IPS-NIHi11 (cell line): ENCODE measurements at regions not wholly inside any gene's neighbourhood (a gene's known extent, or its start where the extent isn't known, plus 50 kb on each side); places are given as distances from the start of the nearest gene placed in this dataset.
"Not testable (repeated sequence)": the region's sequence is repeated elsewhere in the genome, so short reads cannot be mapped to it uniquely, and the experiment has no call there.

Experiments used
- DNase-seq: peaks from one replicate; pipeline ENCODE4 v3.0.0; 2012; ENCODE audit warnings: mixed read lengths, low spot score

DNA sequence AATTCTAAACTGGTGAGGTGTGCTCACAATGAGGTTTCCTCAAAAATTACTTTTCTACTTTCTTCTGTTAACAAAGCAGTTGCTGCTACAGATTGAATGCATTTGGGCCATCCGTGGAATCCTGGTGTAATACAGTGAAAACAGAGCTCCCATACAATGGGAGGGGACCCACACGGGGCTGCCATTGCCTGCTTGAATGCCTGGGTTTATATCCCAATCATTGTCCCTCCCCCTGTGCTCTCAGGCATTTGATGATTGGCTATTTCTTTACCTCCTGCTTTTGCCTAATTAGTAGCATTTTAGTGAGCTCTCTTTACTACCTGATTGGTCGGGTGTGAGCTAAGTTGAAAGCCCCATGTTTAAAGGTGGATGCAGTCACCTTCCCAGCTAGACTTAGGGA lies 52.9 kb upstream of the CSF1 start:
- not testable (repeated sequence) for DNase-seq

DNA sequence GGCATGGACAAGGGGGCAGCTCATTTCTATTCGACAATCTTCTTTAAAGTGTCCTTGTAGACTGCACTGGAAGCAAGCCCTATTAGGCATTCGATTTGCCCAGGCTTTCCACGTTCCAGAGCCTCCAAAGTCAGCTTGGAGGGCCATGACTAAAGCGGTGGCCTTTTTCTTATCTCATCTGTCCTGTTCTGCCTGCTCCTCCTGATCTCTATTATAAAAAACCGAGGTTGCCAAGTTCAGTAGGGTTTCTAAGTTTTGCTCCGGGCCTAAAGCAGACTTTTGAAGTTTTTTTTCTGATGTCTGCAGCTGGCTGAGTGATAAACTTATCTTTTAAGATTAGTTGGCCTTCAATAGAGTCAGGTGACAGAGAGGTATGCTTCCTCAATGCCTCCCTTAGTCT lies 54.7 kb upstream of the CSF1 start:
- DNase-seq = not testable (repeated sequence)

DNA sequence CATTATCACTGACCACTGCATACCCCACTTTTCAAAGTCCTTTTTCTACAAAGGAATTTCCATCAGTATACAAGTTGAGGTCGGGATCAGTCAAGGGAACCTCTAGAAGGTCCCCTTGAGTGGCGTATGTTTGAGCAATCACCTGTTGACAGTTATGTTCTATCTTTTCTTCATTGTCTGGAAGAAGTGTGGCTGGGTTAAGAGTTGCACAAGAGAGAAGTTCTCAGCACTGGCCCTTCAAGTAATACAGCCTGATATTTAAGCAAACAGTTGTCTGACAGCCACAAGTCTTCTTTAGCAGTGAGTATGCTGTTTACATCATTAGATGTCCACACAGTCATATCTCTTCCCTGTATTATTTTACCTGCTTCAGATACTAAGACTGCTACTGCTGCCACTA lies 56.7 kb upstream of the CSF1 start:
- not testable (repeated sequence) for DNase-seq

DNA sequence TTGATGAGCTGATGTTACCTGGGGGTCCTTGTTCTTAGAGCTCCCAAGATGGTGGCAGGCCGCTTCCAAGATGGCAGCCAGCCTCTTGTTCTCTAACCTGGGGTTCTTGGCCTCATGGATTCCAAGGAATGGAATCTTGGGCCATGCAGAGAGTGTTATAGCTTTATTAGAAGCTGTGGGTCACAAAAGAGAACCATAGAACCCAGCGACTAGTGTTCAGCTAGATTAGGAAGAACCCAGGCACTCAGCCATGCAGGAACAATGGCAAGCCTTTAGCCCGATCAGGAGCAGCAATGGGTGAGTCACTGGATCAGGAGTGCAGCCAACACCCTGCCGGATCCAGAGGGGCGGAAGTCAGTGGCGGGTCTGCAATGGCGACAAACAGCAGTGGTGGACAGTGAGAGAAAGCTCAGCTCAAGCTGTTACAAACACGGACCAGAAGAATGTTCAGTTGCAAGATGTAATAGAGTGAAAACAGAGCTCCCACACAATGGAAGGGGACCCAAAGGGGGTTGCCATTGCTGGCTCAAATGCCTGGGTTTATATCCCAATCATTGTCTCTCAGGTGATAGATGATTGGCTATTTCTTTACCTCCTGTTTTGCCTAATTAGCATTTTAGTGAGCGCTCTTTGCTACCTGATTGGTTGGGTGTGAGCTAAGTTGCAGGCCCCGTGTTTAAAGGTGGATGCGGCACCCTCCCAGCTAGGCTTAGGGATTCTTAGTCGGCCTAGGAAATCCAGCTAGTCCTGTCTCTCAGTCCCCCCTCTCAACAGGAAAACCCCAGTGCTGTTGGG lies 58.2 kb upstream of the CSF1 start:
- not testable (repeated sequence) for DNase-seq

DNA sequence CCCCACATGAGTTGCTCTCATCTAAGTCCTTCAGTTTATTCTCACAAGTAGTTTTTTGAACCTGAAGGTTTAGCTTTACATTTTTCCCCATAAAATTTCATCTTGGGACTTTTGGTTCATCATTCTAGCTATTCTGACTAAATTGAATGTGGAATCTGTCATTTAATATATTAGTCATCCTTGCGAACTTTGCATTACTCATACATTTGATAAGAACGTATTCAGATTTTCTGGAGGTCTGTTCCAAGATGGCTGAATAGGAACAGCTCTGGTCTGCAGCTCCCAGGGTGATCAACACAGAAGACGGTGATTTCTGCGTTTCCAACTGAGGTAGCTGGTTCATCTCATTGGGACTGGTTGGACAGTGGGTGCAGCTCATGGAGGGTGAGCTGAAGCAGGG lies 59.8 kb upstream of the CSF1 start:
- DNase-seq = no peak

DNA sequence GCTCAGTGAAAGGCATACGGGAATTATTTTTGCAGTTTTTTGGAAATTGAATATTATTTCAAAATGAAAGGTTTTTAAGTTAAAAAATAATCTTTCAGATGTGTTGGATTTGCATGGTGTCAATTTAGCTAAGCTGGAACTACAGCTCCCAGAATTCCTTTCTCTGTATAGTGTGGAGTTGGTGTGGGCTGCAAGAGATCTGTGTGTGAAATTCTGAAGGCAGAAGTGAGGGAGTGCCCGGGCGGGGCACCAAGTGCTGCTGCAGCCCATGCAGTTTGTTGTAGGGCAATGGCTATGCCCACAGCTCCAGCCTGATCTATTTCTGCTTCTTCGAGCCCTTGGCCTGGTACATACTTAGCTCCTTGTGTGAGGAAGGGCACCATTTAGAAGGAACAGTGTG lies 60.5 kb upstream of the CSF1 start:
- no peak for DNase-seq

DNA sequence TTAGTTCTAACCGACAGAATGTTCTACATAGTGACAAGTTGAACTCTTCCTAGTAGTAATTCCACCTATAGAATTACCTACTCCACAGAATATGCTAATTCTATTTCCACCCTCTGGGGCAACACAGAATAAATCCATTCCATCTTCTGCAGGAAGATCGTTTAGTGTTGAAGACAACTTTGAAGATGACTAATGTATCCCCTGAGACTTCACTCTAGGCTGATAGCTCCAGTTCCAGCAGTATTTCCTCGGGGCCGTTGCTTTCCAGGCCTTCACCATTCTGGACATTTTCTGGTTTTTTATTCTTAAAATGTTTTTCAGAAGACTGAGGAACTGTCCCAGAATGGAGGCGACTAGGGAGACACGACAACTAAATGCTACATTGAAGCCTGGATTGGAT lies 61.0 kb upstream of the CSF1 start:
- no peak for DNase-seq

DNA sequence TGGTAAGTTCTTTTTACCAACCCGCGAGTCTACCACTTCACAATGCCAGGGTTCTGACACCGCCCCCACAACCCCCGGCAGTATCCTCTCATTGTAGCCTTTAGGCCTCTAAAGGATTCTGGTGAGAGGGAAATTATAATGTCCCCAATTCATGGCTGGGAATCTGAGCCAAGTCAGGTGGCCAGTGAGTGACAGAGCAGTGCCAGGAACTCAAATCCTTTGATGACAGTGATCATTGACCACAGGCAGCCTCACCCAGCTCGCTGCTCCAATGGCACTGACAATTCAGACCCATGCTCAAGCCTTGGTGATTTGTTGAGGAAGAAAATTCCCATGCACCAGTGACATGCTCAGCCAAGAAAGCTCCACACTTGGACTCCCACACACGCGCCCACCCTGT lies 63.4 kb upstream of the CSF1 start:
- no peak for DNase-seq

DNA sequence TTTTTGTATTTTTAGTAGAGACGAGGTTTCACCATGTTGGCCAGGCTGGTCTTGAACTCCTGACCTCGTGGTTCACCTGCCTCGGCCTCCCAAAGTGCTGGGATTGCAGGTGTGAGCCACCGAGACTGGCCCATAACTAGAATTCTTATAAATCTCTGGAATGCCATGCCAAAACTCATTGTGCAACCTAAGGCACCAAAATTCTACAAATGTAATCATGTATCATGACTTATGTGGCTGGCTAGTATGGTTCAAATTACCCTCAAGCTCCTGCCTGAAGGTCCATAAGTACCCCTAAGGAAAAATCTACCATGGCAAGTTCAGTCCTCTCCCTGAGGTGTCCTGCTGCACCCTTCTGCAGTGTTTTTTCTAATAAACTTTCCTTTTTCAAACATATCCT lies 63.8 kb upstream of the CSF1 start:
- DNase-seq = no peak

DNA sequence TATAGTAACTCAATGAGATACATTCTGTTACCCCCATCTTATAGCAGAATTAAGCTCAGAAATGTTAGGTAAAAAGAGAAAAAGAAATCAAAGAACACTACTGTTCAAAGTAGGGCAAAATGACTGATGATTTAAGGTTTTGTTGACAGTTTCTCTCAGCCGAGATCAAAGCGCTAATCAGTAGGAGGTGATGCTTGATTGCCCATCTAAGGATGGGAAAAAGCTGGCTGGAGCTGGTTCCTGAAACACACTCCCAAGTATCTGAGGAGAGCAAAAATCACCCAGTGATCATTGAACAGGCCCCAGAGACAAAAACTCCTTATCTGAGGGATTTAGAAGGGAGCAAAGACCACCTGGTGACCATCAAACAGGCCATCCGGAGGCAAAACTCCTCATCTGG lies 64.5 kb upstream of the CSF1 start:
- DNase-seq = no peak

DNA sequence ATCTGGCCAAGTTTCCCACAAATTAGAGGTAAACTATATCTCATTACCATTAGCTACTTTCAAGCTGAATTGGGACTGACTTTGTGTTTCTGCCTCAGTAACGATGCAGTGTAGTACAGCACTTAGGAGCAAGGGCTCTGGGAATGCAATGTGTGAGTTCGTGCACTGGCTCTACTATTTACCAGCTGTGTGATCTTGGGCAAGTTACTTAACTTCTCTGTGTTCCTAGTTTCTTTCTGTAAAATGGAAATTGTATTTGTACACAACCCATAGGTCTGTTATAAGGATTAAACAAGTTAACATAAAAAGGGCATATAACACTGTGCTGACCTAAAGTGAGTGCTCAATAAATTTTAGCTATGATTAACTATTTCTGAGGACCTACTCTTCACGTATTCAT lies 65.0 kb upstream of the CSF1 start:
- no peak for DNase-seq

DNA sequence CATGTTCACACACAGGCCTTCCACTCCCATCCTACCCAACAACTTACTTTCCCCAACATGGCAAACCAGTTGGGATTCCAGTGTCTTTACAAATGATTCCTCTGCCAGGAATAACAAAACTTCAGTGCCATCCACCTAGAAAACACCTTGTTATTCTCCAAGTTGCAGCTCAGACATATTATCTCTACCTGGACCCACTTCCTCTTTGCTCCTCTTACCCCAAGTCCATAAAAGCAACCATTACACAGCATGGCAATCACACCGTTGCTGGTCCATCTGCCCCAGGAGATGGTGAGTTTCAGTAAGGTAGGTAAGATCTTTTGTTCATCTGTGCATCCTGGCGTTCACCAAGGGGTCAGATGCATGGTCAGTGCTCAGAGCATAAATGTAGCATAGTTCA lies 66.0 kb upstream of the CSF1 start:
- no peak for DNase-seq

DNA sequence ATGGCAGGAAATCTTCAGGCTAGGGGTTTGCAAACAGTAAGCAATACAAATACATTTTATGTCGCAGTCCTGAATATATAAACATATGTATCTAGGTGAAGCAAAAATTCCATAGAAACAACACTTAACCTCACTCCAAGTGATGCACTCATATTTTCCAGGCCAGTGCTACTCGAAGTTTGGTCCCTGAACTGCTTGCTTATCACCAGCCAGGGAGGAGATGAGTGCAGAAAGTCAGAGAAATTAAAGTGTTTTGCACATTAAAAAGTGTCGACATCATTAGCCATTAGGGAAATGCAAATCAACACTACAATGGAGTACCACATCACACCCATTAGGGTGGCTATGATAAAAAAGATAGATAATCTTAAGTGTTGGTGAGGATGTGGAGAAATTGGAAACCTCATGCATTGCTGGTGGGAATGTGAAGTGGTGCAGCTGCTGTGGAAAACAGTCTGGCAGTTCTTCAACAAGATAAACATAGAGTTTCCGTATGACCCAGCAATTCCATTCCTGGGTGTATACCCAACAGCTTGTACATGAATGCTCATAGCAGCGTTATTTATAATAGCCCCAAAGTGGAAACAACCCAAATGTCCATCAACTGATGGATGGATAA lies 70.5 kb upstream of the CSF1 start:
- no peak for DNase-seq

DNA sequence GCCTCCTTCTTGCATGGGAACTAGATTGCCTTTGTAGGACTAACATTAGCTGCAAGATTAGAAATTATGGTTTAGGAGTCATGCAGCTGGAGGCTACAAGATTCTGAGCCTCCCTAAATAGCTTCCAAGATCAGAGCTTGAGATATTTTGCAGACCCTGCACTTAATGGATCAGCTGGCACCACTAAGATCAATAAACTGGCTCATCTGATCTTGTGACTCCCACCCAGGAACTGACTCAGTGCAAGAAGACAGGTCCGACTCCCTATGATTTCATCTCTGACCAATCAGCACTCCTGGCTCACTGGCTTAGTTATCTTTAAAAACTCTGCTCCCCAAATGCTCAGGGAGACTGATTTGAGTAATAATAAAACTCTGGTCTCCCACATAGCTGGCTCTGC lies 71.4 kb upstream of the CSF1 start:
- not testable (repeated sequence) for DNase-seq

DNA sequence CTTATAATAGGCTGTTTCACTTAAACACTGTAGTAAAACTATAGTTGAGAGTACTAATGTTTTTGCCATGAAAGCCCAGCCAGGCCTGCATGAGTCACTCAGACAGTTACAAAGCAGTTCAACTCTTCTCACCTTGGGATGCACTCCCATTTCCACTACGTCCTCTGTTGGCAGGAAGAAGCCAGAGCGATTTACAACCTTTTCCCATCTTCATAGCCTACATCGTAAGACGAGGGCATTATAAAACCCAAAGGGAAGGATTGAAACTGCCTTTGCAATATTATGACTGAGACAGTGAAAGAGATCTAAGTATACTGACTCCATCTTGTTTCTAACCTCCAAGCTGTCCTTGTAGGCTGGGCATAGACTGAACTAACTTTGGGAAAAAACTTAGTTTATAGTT lies 71.8 kb upstream of the CSF1 start:
- DNase-seq = no peak

DNA sequence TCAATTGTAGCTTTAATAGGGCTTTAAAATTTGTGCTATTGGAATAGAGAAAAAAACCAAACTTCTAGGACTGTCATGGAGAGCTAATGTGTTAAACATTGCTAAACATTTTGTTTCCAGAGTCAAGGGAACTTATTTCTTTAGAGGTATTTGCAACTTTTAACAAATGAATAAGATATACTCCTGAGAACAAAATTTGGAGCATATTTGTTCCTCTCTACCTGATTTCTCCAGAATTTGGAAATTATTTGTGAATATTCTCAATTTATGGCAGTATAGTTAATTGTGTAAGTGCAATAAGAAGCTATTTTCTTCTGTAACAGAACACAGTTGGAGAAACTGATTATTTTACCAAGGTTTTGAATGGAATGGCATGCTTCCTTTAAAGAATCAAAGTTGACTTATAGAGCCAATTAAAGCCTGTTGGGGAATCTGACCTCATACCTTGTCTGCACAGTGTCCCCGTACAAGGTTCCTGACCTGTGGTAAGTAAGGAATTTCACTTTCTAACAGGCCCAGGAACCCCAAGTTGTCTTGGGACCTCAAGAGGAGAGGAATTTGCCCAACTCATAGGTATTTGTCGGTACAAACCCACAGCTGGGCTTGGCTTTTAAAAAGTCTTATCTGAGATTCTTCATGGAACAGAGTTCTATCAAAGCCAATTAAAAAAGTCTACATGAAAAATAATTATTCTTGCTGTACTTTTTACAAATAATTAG lies 72.6 kb upstream of the CSF1 start:
- DNase-seq = no peak

DNA sequence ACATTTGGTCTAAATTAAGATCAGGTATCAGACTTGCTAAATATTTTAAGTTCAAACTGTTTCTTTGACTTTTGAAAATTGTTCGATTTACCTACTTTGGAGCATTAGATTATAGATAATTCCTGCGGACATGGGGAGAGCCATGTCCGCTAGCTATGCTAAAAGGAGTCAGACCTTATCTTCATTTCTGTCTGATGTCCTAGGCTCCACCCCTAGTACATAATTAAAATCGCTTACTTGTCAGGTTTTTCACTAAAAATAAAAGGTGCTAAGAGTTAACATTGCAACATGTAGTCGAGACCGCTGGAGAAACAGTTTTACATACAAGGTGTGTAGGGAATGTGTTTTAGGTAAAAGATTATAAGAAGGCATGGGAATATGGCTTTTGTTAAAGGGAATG lies 71.9 kb upstream of the EPS8L3 start:
- DNase-seq = not testable (repeated sequence)

DNA sequence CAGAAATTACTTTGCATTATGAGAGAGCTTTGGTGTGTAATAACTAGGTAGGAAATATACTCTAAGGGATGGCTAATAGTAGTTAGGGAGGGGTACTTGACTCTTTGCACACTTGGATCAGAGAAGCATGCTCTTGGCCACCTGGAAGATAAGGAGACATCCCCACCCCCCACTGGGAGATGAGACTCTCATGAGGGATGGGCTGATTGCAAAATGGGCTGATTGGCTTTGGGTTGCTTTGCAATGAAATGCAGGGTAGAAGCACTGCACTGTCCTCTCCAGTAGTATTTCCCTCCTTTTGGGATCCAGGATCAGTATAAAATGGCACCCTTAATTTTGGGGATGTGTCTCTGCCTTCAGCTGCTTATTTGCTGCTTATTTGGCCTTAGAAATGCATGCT lies 71.2 kb upstream of the EPS8L3 start:
- DNase-seq = no peak

DNA sequence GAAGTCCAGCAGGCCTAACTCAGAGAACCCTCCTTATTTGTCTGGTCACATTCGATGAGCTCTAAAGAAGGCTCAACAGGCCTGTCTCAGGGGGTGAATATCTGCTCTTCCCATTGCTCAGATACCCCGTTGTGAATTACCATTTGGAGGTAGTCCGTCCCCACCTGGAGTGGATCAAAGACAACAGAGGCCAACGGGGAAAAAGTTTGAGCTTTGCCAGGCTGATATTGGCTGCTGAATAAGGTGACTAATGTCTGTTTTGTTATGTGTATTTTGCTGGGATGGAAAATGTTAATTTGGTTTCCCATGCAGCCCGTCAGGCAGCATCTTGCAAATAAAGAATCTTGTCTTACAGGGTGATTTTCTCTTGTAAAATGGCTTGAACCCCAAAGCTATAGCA lies 69.2 kb upstream of the EPS8L3 start:
- no peak for DNase-seq

DNA sequence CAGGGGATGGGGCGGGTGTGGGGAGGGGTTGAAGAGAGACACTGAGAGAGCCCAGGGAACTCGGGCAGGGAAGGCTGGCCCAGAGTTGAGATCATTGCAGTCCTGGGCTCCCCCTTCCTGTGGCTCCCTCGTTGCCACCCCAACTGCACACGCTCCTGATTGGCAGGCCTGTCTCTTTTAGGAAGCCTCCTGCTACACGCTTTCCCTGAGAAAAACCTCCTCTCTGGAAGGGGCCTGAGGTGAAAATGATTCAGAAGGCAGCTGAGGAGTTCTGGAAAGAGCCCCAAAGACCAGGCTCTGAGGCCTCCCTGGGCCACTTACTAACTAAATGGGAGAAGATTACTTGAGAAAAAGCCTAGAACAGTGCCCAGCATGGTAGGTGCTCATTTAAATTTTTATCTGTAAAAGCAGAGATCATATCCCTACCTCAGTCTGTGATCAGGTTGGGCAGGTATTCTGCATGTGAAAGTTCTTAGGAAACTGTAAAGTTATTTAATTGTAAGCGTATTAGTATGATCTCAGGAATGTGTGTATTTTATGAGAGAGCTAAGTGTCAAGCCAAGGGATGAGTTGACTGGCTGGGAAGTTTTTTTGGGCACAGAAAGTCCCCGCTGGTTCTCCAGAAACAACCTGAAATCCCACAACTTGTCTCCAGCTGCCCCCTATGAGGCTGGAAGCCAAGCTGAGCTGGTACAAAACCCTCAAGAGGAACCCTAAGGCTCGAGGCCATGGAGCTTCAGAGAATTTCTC lies 65.2 kb upstream of the EPS8L3 start:
- no peak for DNase-seq

DNA sequence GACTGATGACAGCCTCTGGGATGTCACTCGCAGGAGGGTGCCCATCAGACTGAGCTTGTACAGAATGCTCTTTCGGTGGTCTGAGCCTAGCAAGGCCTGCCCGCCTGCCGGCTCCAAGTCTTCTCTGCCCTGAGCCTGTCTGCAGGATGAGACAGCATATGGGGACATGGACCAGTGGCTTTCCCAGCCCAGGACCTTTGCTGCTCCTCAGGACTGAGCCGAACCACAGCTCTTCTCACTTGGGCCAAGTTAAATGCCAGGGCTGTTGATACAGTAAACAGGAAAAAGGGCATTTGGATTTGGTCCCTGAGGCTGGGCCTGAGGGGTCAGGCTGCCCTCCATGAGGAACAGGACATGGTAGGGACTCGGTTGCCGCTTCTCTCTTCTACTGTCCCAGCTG lies 64.3 kb upstream of the EPS8L3 start:
- no peak for DNase-seq

DNA sequence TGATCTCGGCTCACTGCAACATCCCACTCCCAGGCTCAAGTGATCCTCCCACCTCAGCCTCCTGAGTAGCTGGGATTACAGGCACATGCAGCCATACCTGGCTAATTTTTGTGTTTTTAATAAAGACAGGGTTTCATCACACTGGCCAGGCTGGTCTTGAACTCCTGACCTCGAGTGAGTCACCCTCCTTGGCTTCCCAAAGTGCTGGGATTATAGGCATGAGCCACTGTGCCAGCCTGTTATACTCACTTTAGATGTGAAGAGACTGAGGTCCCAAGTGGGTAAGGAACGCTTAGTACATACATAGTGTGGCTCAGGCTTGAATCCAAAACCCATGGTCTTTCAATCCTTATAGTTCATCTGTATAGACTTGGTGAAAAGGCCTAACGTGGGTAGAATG lies 63.7 kb upstream of the EPS8L3 start:
- DNase-seq = no peak

DNA sequence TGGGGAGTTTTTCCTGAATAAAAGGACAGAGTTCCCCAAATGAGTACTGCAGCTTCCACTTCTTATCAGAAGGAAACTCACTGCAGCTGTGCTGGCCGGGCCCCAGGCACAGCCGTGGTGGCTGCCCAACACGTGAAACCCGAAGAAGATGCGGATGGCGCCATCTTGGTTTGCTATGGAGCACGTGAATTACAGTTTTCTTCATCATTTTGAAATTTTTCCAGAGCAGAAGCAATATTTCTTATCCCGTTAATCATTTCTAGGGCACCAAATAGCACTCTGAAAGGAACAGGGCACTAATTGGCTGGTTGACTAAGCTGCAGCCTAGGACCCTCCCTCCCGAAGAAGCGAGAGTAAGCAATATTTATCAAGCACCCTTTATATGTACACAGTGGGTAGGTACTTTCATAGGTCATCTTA lies 63.2 kb upstream of the EPS8L3 start:
- no peak for DNase-seq
